HG02642 (cell line): ENCODE measurements at regions not wholly inside any gene's neighbourhood (a gene's known extent, or its start where the extent isn't known, plus 50 kb on each side); places are given as distances from the start of the nearest gene placed in this dataset.
"Not testable (repeated sequence)": the region's sequence is repeated elsewhere in the genome, so short reads cannot be mapped to it uniquely, and the experiment has no call there.

Experiments used
- ATAC-seq: cut with Tn5 transposase; IDR thresholded peaks from one replicate; pipeline ENCODE4 v1.9.1; 2021; ENCODE audit warnings: mild to moderate bottlenecking; ENCODE audit not compliant: unreplicated experiment, poor library complexity

GRCh38 chr20:57787151-57787989 is 77.6 kb upstream of the PMEPA1 start:
- ATAC-seq, result no peak

GRCh38 chr20:57786304-57786932 is 76.6 kb upstream of the PMEPA1 start:
- no peak for ATAC-seq

GRCh38 chr20:57785720-57786119 is 75.9 kb upstream of the PMEPA1 start:
- no peak for ATAC-seq

- no peak for ATAC-seq
Observed at GRCh38 chr20:57785061-57785460, 75.2 kb upstream of the PMEPA1 start.

GRCh38 chr20:57783956-57784837 is 74.4 kb upstream of the PMEPA1 start:
- ATAC-seq, result no peak

GRCh38 chr20:57783196-57783595 is 73.4 kb upstream of the PMEPA1 start:
- no peak for ATAC-seq

- no peak for ATAC-seq
Observed at GRCh38 chr20:57782631-57783041, 72.8 kb upstream of the PMEPA1 start.

- no peak for ATAC-seq
Observed at GRCh38 chr20:57781901-57782300, 72.1 kb upstream of the PMEPA1 start.

GRCh38 chr20:57780906-57781305 is 71.1 kb upstream of the PMEPA1 start:
- ATAC-seq, result no peak

GRCh38 chr20:57780398-57780797 is 70.6 kb upstream of the PMEPA1 start:
- ATAC-seq, result no peak

GRCh38 chr20:57779401-57780003 is 69.7 kb upstream of the PMEPA1 start:
- ATAC-seq, result no peak

- ATAC-seq, result no peak
Observed at GRCh38 chr20:57777911-57778310, 68.1 kb upstream of the PMEPA1 start.

- no peak for ATAC-seq
Observed at GRCh38 chr20:57774951-57775350, 65.1 kb upstream of the PMEPA1 start.

GRCh38 chr20:57774111-57774880 is 64.5 kb upstream of the PMEPA1 start:
- no peak for ATAC-seq

- ATAC-seq, result no peak
Observed at GRCh38 chr20:57773059-57773815, 63.4 kb upstream of the PMEPA1 start.

- no peak for ATAC-seq
Observed at GRCh38 chr20:57772349-57772964, 62.6 kb upstream of the PMEPA1 start.

GRCh38 chr20:57770852-57771720 is 61.3 kb upstream of the PMEPA1 start:
- no peak for ATAC-seq

- ATAC-seq, result not testable (repeated sequence)
Observed at GRCh38 chr20:57770401-57770800, 60.6 kb upstream of the PMEPA1 start.
